ENCODE measurements at regions not wholly inside any gene's neighbourhood (a gene's known extent, or its start where the extent isn't known, plus 50 kb on each side); places are given as distances from the start of the nearest gene placed in this dataset.

DNA sequence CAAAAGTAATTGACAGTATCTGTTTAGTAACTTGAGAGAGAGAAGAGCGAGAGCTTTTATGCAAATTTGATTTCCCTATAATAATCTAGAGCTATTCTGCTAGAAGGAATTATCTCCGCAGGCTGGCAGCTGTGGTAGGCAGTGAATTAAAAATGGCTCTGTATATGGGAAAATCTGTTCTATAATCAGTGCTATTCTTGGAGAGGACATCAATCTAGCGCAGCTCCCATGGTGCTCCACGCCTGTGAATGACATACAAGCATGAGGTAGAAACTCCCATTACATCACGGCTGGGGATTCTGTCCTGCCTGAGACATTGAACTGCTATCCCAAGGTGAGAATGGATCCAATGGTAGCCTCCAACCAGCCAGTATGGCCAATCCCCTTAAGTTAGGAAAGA, 179.0 kb downstream of the DHX15 start:
- no peaks in the 10 kb centered on the region for H3K9me3 Mint-ChIP-seq
- TF ChIP-seq, protein P1, sequence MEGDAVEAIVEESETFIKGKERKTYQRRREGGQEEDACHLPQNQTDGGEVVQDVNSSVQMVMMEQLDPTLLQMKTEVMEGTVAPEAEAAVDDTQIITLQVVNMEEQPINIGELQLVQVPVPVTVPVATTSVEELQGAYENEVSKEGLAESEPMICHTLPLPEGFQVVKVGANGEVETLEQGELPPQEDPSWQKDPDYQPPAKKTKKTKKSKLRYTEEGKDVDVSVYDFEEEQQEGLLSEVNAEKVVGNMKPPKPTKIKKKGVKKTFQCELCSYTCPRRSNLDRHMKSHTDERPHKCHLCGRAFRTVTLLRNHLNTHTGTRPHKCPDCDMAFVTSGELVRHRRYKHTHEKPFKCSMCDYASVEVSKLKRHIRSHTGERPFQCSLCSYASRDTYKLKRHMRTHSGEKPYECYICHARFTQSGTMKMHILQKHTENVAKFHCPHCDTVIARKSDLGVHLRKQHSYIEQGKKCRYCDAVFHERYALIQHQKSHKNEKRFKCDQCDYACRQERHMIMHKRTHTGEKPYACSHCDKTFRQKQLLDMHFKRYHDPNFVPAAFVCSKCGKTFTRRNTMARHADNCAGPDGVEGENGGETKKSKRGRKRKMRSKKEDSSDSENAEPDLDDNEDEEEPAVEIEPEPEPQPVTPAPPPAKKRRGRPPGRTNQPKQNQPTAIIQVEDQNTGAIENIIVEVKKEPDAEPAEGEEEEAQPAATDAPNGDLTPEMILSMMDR (IDR thresholded peaks at IDR 0.05) = no peak
- no peak for ATAC-seq
- DNase-seq = no peak
- H3K27ac Mint-ChIP-seq = no peak overlapping the region
- POLR2A ChIA-PET = no interaction called here
- no peak overlapping the region for H3K4me3 Mint-ChIP-seq
- H3K36me3 Mint-ChIP-seq (ENCODE audit: low read depth) = no peaks in the 10 kb centered on the region
- intact Hi-C loops (cut with micrococcal nuclease) = no loop called here
- CTCF ChIA-PET = no interaction called here
- H3K4me1 Mint-ChIP-seq (ENCODE audit: low read depth) = no peaks in the 10 kb centered on the region
- H3K27me3 Mint-ChIP-seq = peaks cover 2% of the 10 kb centered on the region

DNA sequence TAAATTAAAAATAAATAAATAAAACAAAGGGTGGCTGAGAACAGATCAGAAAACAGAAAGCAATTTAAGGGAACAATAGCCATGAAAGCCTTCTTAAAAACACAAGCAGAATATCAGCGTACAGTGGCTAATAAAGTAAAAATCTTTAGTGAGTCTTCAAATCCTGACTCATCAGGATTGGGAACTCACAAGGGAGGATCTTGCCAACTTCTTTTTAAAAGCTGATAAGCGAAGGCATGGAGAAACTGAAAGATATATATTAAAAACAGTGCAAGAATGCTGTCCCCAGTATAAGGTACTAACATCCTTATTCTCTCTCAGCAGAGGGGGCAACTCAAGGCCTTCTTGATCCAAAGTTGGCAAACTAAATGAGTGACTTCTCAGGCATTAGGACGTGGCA, 180.1 kb downstream of the DHX15 start:
- H3K36me3 Mint-ChIP-seq (ENCODE audit: low read depth) = no peaks in the 10 kb centered on the region
- H3K4me1 Mint-ChIP-seq (ENCODE audit: low read depth) = no peaks in the 10 kb centered on the region
- TF ChIP-seq, protein P1 (IDR thresholded peaks at IDR 0.05) = no peak
- H3K4me3 Mint-ChIP-seq = no peak overlapping the region
- no peak for DNase-seq
- intact Hi-C loops (cut with micrococcal nuclease) = no loop called here
- H3K27ac Mint-ChIP-seq = no peak overlapping the region
- H3K27me3 Mint-ChIP-seq = peaks cover 2% of the 10 kb centered on the region
- no peaks in the 10 kb centered on the region for H3K9me3 Mint-ChIP-seq
- POLR2A ChIA-PET = no interaction called here
- no peak for ATAC-seq
- CTCF ChIA-PET = no interaction called here

DNA sequence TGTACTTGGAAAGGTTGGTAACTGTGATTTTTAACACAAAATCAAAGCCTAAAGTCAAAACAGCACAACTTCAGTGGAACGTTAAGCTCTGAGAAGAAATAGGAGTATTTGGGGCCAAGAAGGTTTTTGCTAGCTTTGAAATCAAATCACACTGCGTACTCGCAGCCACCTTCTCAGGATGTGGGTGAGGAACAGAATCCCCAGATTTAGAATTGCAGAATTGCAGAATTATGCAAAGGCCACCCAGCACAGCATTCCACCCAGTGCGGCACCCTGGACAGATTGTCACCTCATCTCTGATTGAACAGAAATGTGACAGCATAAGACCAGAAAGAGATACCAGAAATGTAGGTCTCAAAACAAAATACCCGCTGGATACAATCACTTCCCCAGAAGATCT, 181.1 kb downstream of the DHX15 start:
- TF ChIP-seq, protein P1 (IDR thresholded peaks at IDR 0.05) = no peak
- H3K4me3 Mint-ChIP-seq = no peak overlapping the region
- peaks cover 2% of the 10 kb centered on the region for H3K27me3 Mint-ChIP-seq
- ChIA-PET POLR2A (no interaction called here), CTCF (no interaction called here)
- H3K36me3 Mint-ChIP-seq (ENCODE audit: low read depth) = no peaks in the 10 kb centered on the region
- no peak overlapping the region for H3K27ac Mint-ChIP-seq
- no peak for DNase-seq
- no peak for ATAC-seq
- intact Hi-C loops (cut with micrococcal nuclease) = no loop called here
- H3K4me1 Mint-ChIP-seq (ENCODE audit: low read depth) = no peaks in the 10 kb centered on the region
- H3K9me3 Mint-ChIP-seq = no peaks in the 10 kb centered on the region

DNA sequence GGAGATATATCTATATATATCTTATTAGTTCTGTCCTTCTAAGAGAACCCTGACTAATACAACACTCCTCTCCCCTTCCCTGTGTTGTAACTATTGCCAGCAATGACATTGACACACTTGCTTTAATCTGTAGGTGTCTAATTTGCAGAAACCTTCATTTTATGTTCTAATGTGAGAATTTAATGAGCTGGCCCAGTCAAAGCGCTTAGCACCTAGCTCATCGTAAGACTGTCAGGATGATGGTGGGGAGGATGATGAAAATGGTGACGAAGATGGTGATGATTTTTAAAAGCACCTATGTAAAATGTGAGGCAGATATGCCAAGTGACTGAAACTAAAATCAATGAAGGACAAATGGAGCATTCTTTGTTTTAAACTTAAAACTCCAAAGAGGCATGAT, 183.8 kb downstream of the DHX15 start:
- H3K9me3 Mint-ChIP-seq = no peaks in the 10 kb centered on the region

DNA sequence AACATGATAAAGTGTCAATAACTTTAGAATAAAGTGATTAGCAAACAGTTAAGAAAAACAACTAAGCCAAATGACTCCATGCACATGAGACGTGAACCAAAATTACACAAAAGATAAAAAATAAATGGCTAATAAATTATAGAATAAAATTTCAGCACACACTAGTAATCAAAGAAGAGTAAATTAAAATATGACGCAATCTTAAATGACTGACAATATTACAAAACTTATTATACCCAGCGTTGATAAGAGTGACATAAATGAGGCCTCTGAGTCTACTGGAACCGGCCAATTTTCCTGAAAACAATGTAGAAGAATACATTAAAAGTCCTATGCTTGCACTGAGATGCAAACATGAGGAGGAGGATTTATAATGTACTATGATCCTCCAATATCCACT, 187.4 kb downstream of the DHX15 start:
- DNase-seq (no peak), ATAC-seq (no peak)
- no peaks in the 10 kb centered on the region for H3K36me3 Mint-ChIP-seq (ENCODE audit: low read depth)
- ChIA-PET CTCF (no interaction called here), POLR2A (no interaction called here)
- no peaks in the 10 kb centered on the region for H3K9me3 Mint-ChIP-seq
- H3K27me3 Mint-ChIP-seq = peaks cover 2% of the 10 kb centered on the region
- no peaks in the 10 kb centered on the region for H3K4me1 Mint-ChIP-seq (ENCODE audit: low read depth)
- intact Hi-C loops (cut with micrococcal nuclease) = no loop called here
- no peak overlapping the region for H3K27ac Mint-ChIP-seq
- TF ChIP-seq, protein P1 (IDR thresholded peaks at IDR 0.05) = no peak
- no peak overlapping the region for H3K4me3 Mint-ChIP-seq

More for the DNA sequence above, 183.8 kb downstream of the DHX15 start:
- Mint-ChIP-seq H3K27ac (no peak overlapping the region), H3K4me1 (ENCODE audit: low read depth) (no peaks in the 10 kb centered on the region), H3K27me3 (peaks cover 2% of the 10 kb centered on the region), H3K4me3 (no peak overlapping the region), H3K36me3 (ENCODE audit: low read depth) (no peaks in the 10 kb centered on the region)
- POLR2A ChIA-PET = no interaction called here
- CTCF ChIA-PET = no interaction called here
- ATAC-seq (no peak), DNase-seq (no peak)
- intact Hi-C loops (cut with micrococcal nuclease) = no loop called here
- TF ChIP-seq, protein P1 (IDR thresholded peaks at IDR 0.05) = no peak
